ENCODE measurements at regions not wholly inside any gene's neighbourhood (a gene's known extent, or its start where the extent isn't known, plus 50 kb on each side); places are given as distances from the start of the nearest gene placed in this dataset.

- no peak for DNase-seq (ENCODE audit: low read depth, low spot score)
- TF ChIP-seq CTCF (IDR thresholded peaks at IDR 0.05; ENCODE audit: insufficient read depth, low read length, missing control alignments), result no peak
- POLR2A ChIA-PET, result no interaction called here
- CTCF ChIA-PET, result no interaction called here
- H3K4me3 ChIP-seq (ENCODE audit: low read depth, low read length), result no peak overlapping the region
Observed at GRCh38 chr17:72416905-72417304, 296.1 kb downstream of the SOX9 start.

GRCh38 chr17:72417627-72418026 lies 296.8 kb downstream of the SOX9 start:
- CTCF ChIA-PET, result no interaction called here
- no peak overlapping the region for H3K4me3 ChIP-seq (ENCODE audit: low read depth, low read length)
- no peak for TF ChIP-seq CTCF (IDR thresholded peaks at IDR 0.05; ENCODE audit: insufficient read depth, low read length, missing control alignments)
- no peak for DNase-seq (ENCODE audit: low read depth, low spot score)
- POLR2A ChIA-PET, result no interaction called here

GRCh38 chr17:72419866-72420774 lies 299.3 kb downstream of the SOX9 start:
- no peak for DNase-seq (ENCODE audit: low read depth, low spot score)
- TF ChIP-seq CTCF (IDR thresholded peaks at IDR 0.05; ENCODE audit: insufficient read depth, low read length, missing control alignments), result no peak
- ChIA-PET POLR2A (interaction anchor here (0.6 to 0.7 kb wide), 2 partner anchors 46 to 1294 kb away, joined by 3 read pairs; no protein-coding TSS in a partner anchor), CTCF (no interaction called here)
- H3K4me3 ChIP-seq (ENCODE audit: low read depth, low read length), result no peak overlapping the region

- ChIA-PET CTCF (no interaction called here), POLR2A (interaction anchor here (0.7 kb wide), 1 partner anchor 45 kb away, joined by 3 read pairs; no protein-coding TSS in a partner anchor)
- H3K4me3 ChIP-seq (ENCODE audit: low read depth, low read length), result no peak overlapping the region
- DNase-seq (ENCODE audit: low read depth, low spot score), result no peak
- TF ChIP-seq CTCF (IDR thresholded peaks at IDR 0.05; ENCODE audit: insufficient read depth, low read length, missing control alignments), result no peak
Observed at GRCh38 chr17:72420775-72421127, 299.9 kb downstream of the SOX9 start.

GRCh38 chr17:72421128-72422092 lies 300.6 kb downstream of the SOX9 start:
- ChIA-PET POLR2A (interaction anchor here (0.7 to 1.2 kb wide), 2 partner anchors 44 to 249 kb away, joined by 3 read pairs; no protein-coding TSS in a partner anchor), CTCF (no interaction called here)
- TF ChIP-seq CTCF (IDR thresholded peaks at IDR 0.05; ENCODE audit: insufficient read depth, low read length, missing control alignments), result no peak
- DNase-seq (ENCODE audit: low read depth, low spot score), result peak; percentile 80
- no peak overlapping the region for H3K4me3 ChIP-seq (ENCODE audit: low read depth, low read length)

GRCh38 chr17:72422204-72422504 lies 301.3 kb downstream of the SOX9 start:
- ChIA-PET CTCF (no interaction called here), POLR2A (interaction anchor here (1.2 kb wide), 1 partner anchor 250 kb away, joined by 3 read pairs; no protein-coding TSS in a partner anchor)
- TF ChIP-seq CTCF (IDR thresholded peaks at IDR 0.05; ENCODE audit: insufficient read depth, low read length, missing control alignments), result no peak
- DNase-seq (ENCODE audit: low read depth, low spot score), result no peak
- no peak overlapping the region for H3K4me3 ChIP-seq (ENCODE audit: low read depth, low read length)
